GM19452 (cell line): ENCODE measurements at regions not wholly inside any gene's neighbourhood (a gene's known extent, or its start where the extent isn't known, plus 50 kb on each side); places are given as distances from the start of the nearest gene placed in this dataset.

Experiments used
- ATAC-seq: cut with Tn5 transposase; IDR thresholded peaks from one replicate; pipeline ENCODE4 v1.9.1; 2021; ENCODE audit not compliant: unreplicated experiment

- no peak for ATAC-seq
These were observed 542.9 kb downstream of the PRELID2 start for GRCh38 chr5:145292278-145292677.

- no peak for ATAC-seq
These were observed 551.9 kb downstream of the PRELID2 start for GRCh38 chr5:145283141-145283810.

- ATAC-seq, result no peak
These were observed 554.3 kb downstream of the PRELID2 start for GRCh38 chr5:145280806-145281205.

- ATAC-seq, result no peak
These were observed 554.9 kb downstream of the PRELID2 start for GRCh38 chr5:145280214-145280613.

GRCh38 chr5:145260670-145261069, 574.5 kb downstream of the PRELID2 start:
- no peak for ATAC-seq

GRCh38 chr5:145247745-145248040, 587.4 kb downstream of the PRELID2 start:
- no peak for ATAC-seq

- ATAC-seq, result no peak
These were observed 588.0 kb downstream of the PRELID2 start for GRCh38 chr5:145246961-145247744.

- no peak for ATAC-seq
These were observed 588.8 kb downstream of the PRELID2 start for GRCh38 chr5:145246379-145246778.

GRCh38 chr5:145245354-145245753, 589.8 kb downstream of the PRELID2 start:
- ATAC-seq, result no peak

- ATAC-seq, result no peak
These were observed 590.4 kb downstream of the PRELID2 start for GRCh38 chr5:145244788-145245187.

- no peak for ATAC-seq
These were observed 590.9 kb downstream of the PRELID2 start for GRCh38 chr5:145244251-145244650.

GRCh38 chr5:145243016-145243415, 592.1 kb downstream of the PRELID2 start:
- ATAC-seq, result no peak

GRCh38 chr5:145242551-145242950, 592.6 kb downstream of the PRELID2 start:
- no peak for ATAC-seq

- no peak for ATAC-seq
These were observed 597.3 kb downstream of the PRELID2 start for GRCh38 chr5:145237843-145238242.

- ATAC-seq, result no peak
These were observed 598.2 kb downstream of the PRELID2 start for GRCh38 chr5:145236983-145237382.

GRCh38 chr5:145236127-145236526, 599.0 kb downstream of the PRELID2 start:
- ATAC-seq, result no peak

GRCh38 chr5:145233461-145233860, 601.7 kb downstream of the PRELID2 start:
- no peak for ATAC-seq

- no peak for ATAC-seq
These were observed 604.4 kb downstream of the PRELID2 start for GRCh38 chr5:145230781-145231180.

GRCh38 chr5:145228564-145228963, 606.6 kb downstream of the PRELID2 start:
- no peak for ATAC-seq

GRCh38 chr5:145227881-145228280, 607.3 kb downstream of the PRELID2 start:
- no peak for ATAC-seq

- no peak for ATAC-seq
These were observed 608.4 kb downstream of the PRELID2 start for GRCh38 chr5:145226726-145227125.

GRCh38 chr5:145225529-145225928, 609.6 kb downstream of the PRELID2 start:
- ATAC-seq, result no peak

- no peak for ATAC-seq
These were observed 611.6 kb downstream of the PRELID2 start for GRCh38 chr5:145223582-145223981.
